ENCODE measurements at regions not wholly inside any gene's neighbourhood (a gene's known extent, or its start where the extent isn't known, plus 50 kb on each side); places are given as distances from the start of the nearest gene placed in this dataset.

- TF ChIP-seq CTCF (IDR thresholded peaks at IDR 0.05; ENCODE audit: insufficient read depth, low read length, poor library complexity, severe bottlenecking) (no peak), EZH2phosphoT487 (conservative IDR thresholded peaks at IDR 0.05; ENCODE audit: low read length) (no peak)
Observed at GRCh38 chr20:39576771-39577170, 614.6 kb downstream of the DHX35 start.

Data from SU-DHL-6 (cell line).